ENCODE measurements at regions not wholly inside any gene's neighbourhood (a gene's known extent, or its start where the extent isn't known, plus 50 kb on each side); places are given as distances from the start of the nearest gene placed in this dataset.
"Not testable (repeated sequence)": the region's sequence is repeated elsewhere in the genome, so short reads cannot be mapped to it uniquely, and the experiment has no call there.

- TF ChIP-seq CTCF (IDR thresholded peaks at IDR 0.05; ENCODE audit: extremely low read depth in 1 of 2, insufficient read depth in 1 of 2, low read depth in 1 of 2, low read length in 2 of 2); POLR2AphosphoS5 (IDR thresholded peaks at IDR 0.05; ENCODE audit: insufficient read depth, low read depth, low read length); MAX (IDR thresholded peaks at IDR 0.05; ENCODE audit: insufficient read depth, insufficient read length): not testable (repeated sequence)
Measured at GRCh38 chr7:76891771-76892170, 140.4 kb downstream of the SPDYE17 start.

All from endothelial cell of umbilical vein (primary cell).